ENCODE measurements at regions not wholly inside any gene's neighbourhood (a gene's known extent, or its start where the extent isn't known, plus 50 kb on each side); places are given as distances from the start of the nearest gene placed in this dataset.
"Not testable (repeated sequence)": the region's sequence is repeated elsewhere in the genome, so short reads cannot be mapped to it uniquely, and the experiment has no call there.

- in situ Hi-C loops (cut with MboI; ENCODE audit: low pct_unique_long_range_greater_than_20kb, low sequenced_read_pairs, unreplicated experiment); DNase-seq (ENCODE audit: low spot score): not testable (repeated sequence)
Observed at GRCh38 chr9:62863319-62863718, 1673.5 kb downstream of the SPATA31A7 start.

GRCh38 chr9:62863867-62864266, 1674.0 kb downstream of the SPATA31A7 start:
- in situ Hi-C loops (cut with MboI; ENCODE audit: low pct_unique_long_range_greater_than_20kb, low sequenced_read_pairs, unreplicated experiment); DNase-seq (ENCODE audit: low spot score): not testable (repeated sequence)

- in situ Hi-C loops (cut with MboI; ENCODE audit: low pct_unique_long_range_greater_than_20kb, low sequenced_read_pairs, unreplicated experiment) = not testable (repeated sequence)
- peak; percentile 11 for DNase-seq (ENCODE audit: low spot score)
Observed at GRCh38 chr9:62864481-62865469, 1674.9 kb downstream of the SPATA31A7 start.

- DNase-seq (ENCODE audit: low spot score); in situ Hi-C loops (cut with MboI; ENCODE audit: low pct_unique_long_range_greater_than_20kb, low sequenced_read_pairs, unreplicated experiment): not testable (repeated sequence)
Observed at GRCh38 chr9:62869061-62869460, 1679.2 kb downstream of the SPATA31A7 start.

GRCh38 chr9:62871765-62872164, 1681.9 kb downstream of the SPATA31A7 start:
- in situ Hi-C loops (cut with MboI; ENCODE audit: low pct_unique_long_range_greater_than_20kb, low sequenced_read_pairs, unreplicated experiment); DNase-seq (ENCODE audit: low spot score): not testable (repeated sequence)

GRCh38 chr9:62874213-62874612, 1684.4 kb downstream of the SPATA31A7 start:
- DNase-seq (ENCODE audit: low spot score); in situ Hi-C loops (cut with MboI; ENCODE audit: low pct_unique_long_range_greater_than_20kb, low sequenced_read_pairs, unreplicated experiment): not testable (repeated sequence)

GRCh38 chr9:62874745-62875599, 1685.1 kb downstream of the SPATA31A7 start:
- in situ Hi-C loops (cut with MboI; ENCODE audit: low pct_unique_long_range_greater_than_20kb, low sequenced_read_pairs, unreplicated experiment); DNase-seq (ENCODE audit: low spot score): not testable (repeated sequence)

- in situ Hi-C loops (cut with MboI; ENCODE audit: low pct_unique_long_range_greater_than_20kb, low sequenced_read_pairs, unreplicated experiment); DNase-seq (ENCODE audit: low spot score): not testable (repeated sequence)
Observed at GRCh38 chr9:62877552-62877951, 1687.7 kb downstream of the SPATA31A7 start.

GRCh38 chr9:62877987-62878386, 1688.2 kb downstream of the SPATA31A7 start:
- in situ Hi-C loops (cut with MboI; ENCODE audit: low pct_unique_long_range_greater_than_20kb, low sequenced_read_pairs, unreplicated experiment) = not testable (repeated sequence)

GRCh38 chr9:62880453-62880852, 1690.6 kb downstream of the SPATA31A7 start:
- in situ Hi-C loops (cut with MboI; ENCODE audit: low pct_unique_long_range_greater_than_20kb, low sequenced_read_pairs, unreplicated experiment); DNase-seq (ENCODE audit: low spot score): not testable (repeated sequence)

More at GRCh38 chr9:62877987-62878386, 1688.2 kb downstream of the SPATA31A7 start:
- not testable (repeated sequence) for DNase-seq (ENCODE audit: low spot score)

GRCh38 chr9:62880971-62881370, 1691.1 kb downstream of the SPATA31A7 start:
- in situ Hi-C loops (cut with MboI; ENCODE audit: low pct_unique_long_range_greater_than_20kb, low sequenced_read_pairs, unreplicated experiment) = not testable (repeated sequence)

GRCh38 chr9:62881811-62882210, 1692.0 kb downstream of the SPATA31A7 start:
- DNase-seq (ENCODE audit: low spot score); in situ Hi-C loops (cut with MboI; ENCODE audit: low pct_unique_long_range_greater_than_20kb, low sequenced_read_pairs, unreplicated experiment): not testable (repeated sequence)

More at GRCh38 chr9:62880971-62881370, 1691.1 kb downstream of the SPATA31A7 start:
- DNase-seq (ENCODE audit: low spot score) = not testable (repeated sequence)

- in situ Hi-C loops (cut with MboI; ENCODE audit: low pct_unique_long_range_greater_than_20kb, low sequenced_read_pairs, unreplicated experiment); DNase-seq (ENCODE audit: low spot score): not testable (repeated sequence)
Observed at GRCh38 chr9:62882717-62883116, 1692.9 kb downstream of the SPATA31A7 start.

GRCh38 chr9:62896692-62897091, 1706.9 kb downstream of the SPATA31A7 start:
- DNase-seq (ENCODE audit: low spot score); in situ Hi-C loops (cut with MboI; ENCODE audit: low pct_unique_long_range_greater_than_20kb, low sequenced_read_pairs, unreplicated experiment): not testable (repeated sequence)

GRCh38 chr9:62897411-62898225, 1707.8 kb downstream of the SPATA31A7 start:
- in situ Hi-C loops (cut with MboI; ENCODE audit: low pct_unique_long_range_greater_than_20kb, low sequenced_read_pairs, unreplicated experiment); DNase-seq (ENCODE audit: low spot score): not testable (repeated sequence)

GRCh38 chr9:62899666-62900065, 1709.8 kb downstream of the SPATA31A7 start:
- in situ Hi-C loops (cut with MboI; ENCODE audit: low pct_unique_long_range_greater_than_20kb, low sequenced_read_pairs, unreplicated experiment); DNase-seq (ENCODE audit: low spot score): not testable (repeated sequence)

- DNase-seq (ENCODE audit: low spot score); in situ Hi-C loops (cut with MboI; ENCODE audit: low pct_unique_long_range_greater_than_20kb, low sequenced_read_pairs, unreplicated experiment): not testable (repeated sequence)
Observed at GRCh38 chr9:62904061-62904460, 1714.2 kb downstream of the SPATA31A7 start.
